H1 (cell line): ENCODE measurements at regions not wholly inside any gene's neighbourhood (a gene's known extent, or its start where the extent isn't known, plus 50 kb on each side); places are given as distances from the start of the nearest gene placed in this dataset.

Experiments used
- CBX8 ChIP-seq: fragments of 300-800, 300-1000 bp; sonication (generic); IDR thresholded peaks from 2 replicates; pipeline ENCODE4 v1.7.1; 2016; ENCODE audit warnings: low read depth, low read length, borderline replicate concordance
- EP300 ChIP-seq, 2 experiments: IDR thresholded peaks; 1 replicate in 1 of 2; 2 replicates in 1 of 2; pipeline ENCODE4 v1.6.1; 2011 to 2012; ENCODE audit warnings: low read depth in 2 of 2, low read length in 2 of 2, mild to moderate bottlenecking in 2 of 2, borderline replicate concordance in 1 of 2, inconsistent platforms in 1 of 2, moderate library complexity in 1 of 2
- EZH2 ChIP-seq: fragments of 200-600 bp; sonication (generic); IDR thresholded peaks from 2 replicates; pipeline ENCODE4 v1.7.1; 2012; ENCODE audit warnings: low read depth, mild to moderate bottlenecking, moderate library complexity, low read length, inconsistent platforms; ENCODE audit not compliant: severe bottlenecking
- FOSL1 ChIP-seq: IDR thresholded peaks from 2 replicates; pipeline ENCODE4 v1.6.1; 2011; ENCODE audit warnings: mild to moderate bottlenecking, low read depth, low read length, moderate library complexity; ENCODE audit not compliant: insufficient read depth
- POLR2A ChIP-seq, 2 experiments: IDR thresholded peaks; 1 replicate in 1 of 2; 2 replicates in 1 of 2; pipeline ENCODE4 v1.6.1; 2011; ENCODE audit warnings: low read depth in 2 of 2, low read length in 2 of 2, mild to moderate bottlenecking in 2 of 2; ENCODE audit errors: control extremely low read depth in 1 of 2
- SIRT6 ChIP-seq: IDR thresholded peaks from one replicate; pipeline ENCODE4 v1.7.1; 2012; ENCODE audit warnings: low read length, inconsistent platforms
- SP1 ChIP-seq: IDR thresholded peaks from 2 replicates; pipeline ENCODE4 v1.6.1; 2011; ENCODE audit warnings: low read depth, low read length
- TAF1 ChIP-seq: IDR thresholded peaks from 2 replicates; pipeline ENCODE4 v1.6.1; 2011; ENCODE audit warnings: mild to moderate bottlenecking, low read depth, low read length
- TF ChIP-seq, protein P1 (sequence below), 3 experiments: IDR thresholded peaks; 1 replicate in 2 of 3; 2 replicates in 1 of 3; pipeline versions ENCODE4 v1.5.1 to v1.6.1; 2011; ENCODE audit warnings: low read length in 3 of 3, mild to moderate bottlenecking in 3 of 3, inconsistent platforms in 2 of 3, low read depth in 1 of 3, moderate library complexity in 1 of 3; ENCODE audit not compliant: insufficient read depth in 1 of 3; ENCODE audit errors: control extremely low read depth in 1 of 3
- TF ChIP-seq, protein P2 (sequence below): IDR thresholded peaks from 2 replicates; pipeline ENCODE4 v1.6.1; 2012; ENCODE audit warnings: low read length, inconsistent platforms
- TF ChIP-seq, protein P3 (sequence below): IDR thresholded peaks from 2 replicates; pipeline ENCODE4 v1.6.1; 2012; ENCODE audit warnings: inconsistent platforms

DNA sequence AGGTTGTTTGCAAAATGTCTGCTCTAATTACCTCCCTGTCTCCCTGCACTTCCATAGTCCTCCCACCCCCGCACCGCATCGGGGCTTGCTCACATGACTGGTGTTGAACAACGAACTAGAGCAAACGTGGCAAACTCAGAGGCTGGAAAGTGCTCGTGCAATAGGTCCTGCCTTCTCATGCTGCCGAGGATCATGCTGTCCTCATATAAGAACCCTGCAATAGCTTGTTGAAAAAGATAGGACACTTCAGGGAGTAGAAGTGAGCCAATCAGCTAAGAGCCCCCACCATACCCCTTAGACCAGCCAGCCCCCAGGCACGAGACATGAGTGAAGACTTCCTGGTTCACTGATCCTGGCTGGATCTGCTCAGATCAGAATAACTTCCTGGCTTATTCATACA lies 219.2 kb downstream of the C6orf118 start:
- TF ChIP-seq FOSL1 (no peak), CBX8 (no peak), SIRT6 (no peak), POLR2A (IDR thresholded peaks at IDR 0.05; ENCODE audit: control extremely low read depth in 1 of 2, low read depth in 2 of 2, low read length in 2 of 2) (no peak), EZH2 (no peak), EP300 (IDR thresholded peaks at IDR 0.05; ENCODE audit: borderline replicate concordance in 1 of 2, low read depth in 2 of 2, low read length in 2 of 2) (no peak), TAF1 (no peak), SP1 (no peak)
- TF ChIP-seq, protein P1, sequence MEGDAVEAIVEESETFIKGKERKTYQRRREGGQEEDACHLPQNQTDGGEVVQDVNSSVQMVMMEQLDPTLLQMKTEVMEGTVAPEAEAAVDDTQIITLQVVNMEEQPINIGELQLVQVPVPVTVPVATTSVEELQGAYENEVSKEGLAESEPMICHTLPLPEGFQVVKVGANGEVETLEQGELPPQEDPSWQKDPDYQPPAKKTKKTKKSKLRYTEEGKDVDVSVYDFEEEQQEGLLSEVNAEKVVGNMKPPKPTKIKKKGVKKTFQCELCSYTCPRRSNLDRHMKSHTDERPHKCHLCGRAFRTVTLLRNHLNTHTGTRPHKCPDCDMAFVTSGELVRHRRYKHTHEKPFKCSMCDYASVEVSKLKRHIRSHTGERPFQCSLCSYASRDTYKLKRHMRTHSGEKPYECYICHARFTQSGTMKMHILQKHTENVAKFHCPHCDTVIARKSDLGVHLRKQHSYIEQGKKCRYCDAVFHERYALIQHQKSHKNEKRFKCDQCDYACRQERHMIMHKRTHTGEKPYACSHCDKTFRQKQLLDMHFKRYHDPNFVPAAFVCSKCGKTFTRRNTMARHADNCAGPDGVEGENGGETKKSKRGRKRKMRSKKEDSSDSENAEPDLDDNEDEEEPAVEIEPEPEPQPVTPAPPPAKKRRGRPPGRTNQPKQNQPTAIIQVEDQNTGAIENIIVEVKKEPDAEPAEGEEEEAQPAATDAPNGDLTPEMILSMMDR (IDR thresholded peaks at IDR 0.05; ENCODE audit: control extremely low read depth in 1 of 3, insufficient read depth in 1 of 3, low read depth in 1 of 3, low read length in 3 of 3) = no peak
- TF ChIP-seq, protein P2, sequence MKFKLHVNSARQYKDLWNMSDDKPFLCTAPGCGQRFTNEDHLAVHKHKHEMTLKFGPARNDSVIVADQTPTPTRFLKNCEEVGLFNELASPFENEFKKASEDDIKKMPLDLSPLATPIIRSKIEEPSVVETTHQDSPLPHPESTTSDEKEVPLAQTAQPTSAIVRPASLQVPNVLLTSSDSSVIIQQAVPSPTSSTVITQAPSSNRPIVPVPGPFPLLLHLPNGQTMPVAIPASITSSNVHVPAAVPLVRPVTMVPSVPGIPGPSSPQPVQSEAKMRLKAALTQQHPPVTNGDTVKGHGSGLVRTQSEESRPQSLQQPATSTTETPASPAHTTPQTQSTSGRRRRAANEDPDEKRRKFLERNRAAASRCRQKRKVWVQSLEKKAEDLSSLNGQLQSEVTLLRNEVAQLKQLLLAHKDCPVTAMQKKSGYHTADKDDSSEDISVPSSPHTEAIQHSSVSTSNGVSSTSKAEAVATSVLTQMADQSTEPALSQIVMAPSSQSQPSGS = no peak
- TF ChIP-seq, protein P3, sequence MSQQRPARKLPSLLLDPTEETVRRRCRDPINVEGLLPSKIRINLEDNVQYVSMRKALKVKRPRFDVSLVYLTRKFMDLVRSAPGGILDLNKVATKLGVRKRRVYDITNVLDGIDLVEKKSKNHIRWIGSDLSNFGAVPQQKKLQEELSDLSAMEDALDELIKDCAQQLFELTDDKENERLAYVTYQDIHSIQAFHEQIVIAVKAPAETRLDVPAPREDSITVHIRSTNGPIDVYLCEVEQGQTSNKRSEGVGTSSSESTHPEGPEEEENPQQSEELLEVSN = no peak
